PC-3 (cell line): ENCODE measurements at regions not wholly inside any gene's neighbourhood (a gene's known extent, or its start where the extent isn't known, plus 50 kb on each side); places are given as distances from the start of the nearest gene placed in this dataset.

ENCODE experiments used
- EZH2phosphoT487 ChIP-seq: fragments of 300-600 bp; sonication (generic); IDR thresholded peaks from 2 replicates; pipeline ENCODE4 v1.6.1; 2018; ENCODE audit warnings: mild to moderate bottlenecking, antibody characterized with exemption, low read length, borderline replicate concordance
- TF ChIP-seq, protein P1 (sequence below): fragments of 300-600 bp; sonication (generic); conservative IDR thresholded peaks from 2 replicates; pipeline ENCODE4 v1.5.1; 2017; ENCODE audit warnings: antibody characterized with exemption, low read depth, mild to moderate bottlenecking, low read length

- TF ChIP-seq, protein P1, sequence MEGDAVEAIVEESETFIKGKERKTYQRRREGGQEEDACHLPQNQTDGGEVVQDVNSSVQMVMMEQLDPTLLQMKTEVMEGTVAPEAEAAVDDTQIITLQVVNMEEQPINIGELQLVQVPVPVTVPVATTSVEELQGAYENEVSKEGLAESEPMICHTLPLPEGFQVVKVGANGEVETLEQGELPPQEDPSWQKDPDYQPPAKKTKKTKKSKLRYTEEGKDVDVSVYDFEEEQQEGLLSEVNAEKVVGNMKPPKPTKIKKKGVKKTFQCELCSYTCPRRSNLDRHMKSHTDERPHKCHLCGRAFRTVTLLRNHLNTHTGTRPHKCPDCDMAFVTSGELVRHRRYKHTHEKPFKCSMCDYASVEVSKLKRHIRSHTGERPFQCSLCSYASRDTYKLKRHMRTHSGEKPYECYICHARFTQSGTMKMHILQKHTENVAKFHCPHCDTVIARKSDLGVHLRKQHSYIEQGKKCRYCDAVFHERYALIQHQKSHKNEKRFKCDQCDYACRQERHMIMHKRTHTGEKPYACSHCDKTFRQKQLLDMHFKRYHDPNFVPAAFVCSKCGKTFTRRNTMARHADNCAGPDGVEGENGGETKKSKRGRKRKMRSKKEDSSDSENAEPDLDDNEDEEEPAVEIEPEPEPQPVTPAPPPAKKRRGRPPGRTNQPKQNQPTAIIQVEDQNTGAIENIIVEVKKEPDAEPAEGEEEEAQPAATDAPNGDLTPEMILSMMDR: no peak
- TF ChIP-seq EZH2phosphoT487: no peak
Measured at GRCh38 chrX:95058815-95059214, 1384.8 kb downstream of the FAM133A start.
